LNCaP clone FGC (cell line): ENCODE measurements at regions not wholly inside any gene's neighbourhood (a gene's known extent, or its start where the extent isn't known, plus 50 kb on each side); places are given as distances from the start of the nearest gene placed in this dataset.

Source experiments
- DNase-seq: peaks from one replicate; pipeline ENCODE4 v3.0.0-alpha.2; 2011; ENCODE audit warnings: low read depth
- H3K4me3 ChIP-seq: 2 replicates; pipeline ENCODE4 v1.5.1; 2011; ENCODE audit warnings: mild to moderate bottlenecking, low read depth, low read length, control low read depth
- TF ChIP-seq, protein P1 (sequence below): IDR thresholded peaks from 2 replicates; pipeline ENCODE4 v1.5.1; 2012; ENCODE audit warnings: mild to moderate bottlenecking; ENCODE audit not compliant: control insufficient read depth, insufficient read depth; ENCODE audit errors: extremely low read depth

DNA sequence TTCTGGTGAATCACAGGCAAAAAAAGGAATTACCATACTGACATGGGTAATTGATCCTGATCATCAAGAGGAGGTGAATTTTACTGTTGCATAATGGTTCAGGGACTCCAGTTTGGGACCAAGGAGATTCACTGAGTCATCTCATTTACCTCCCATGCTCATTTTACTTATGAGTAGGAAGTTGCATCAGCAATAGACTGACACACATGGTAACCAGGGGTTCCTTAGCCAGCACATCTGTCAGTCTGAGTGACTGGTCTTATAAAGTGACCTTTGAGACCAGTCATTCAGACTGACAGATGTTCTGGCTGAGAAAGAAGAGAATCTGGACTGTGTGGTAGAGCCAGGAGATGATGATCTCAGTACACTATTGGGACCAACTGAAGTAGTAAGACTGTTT, 384.6 kb upstream of the CD180 start:
- H3K4me3 ChIP-seq = no peak overlapping the region
- TF ChIP-seq, protein P1, sequence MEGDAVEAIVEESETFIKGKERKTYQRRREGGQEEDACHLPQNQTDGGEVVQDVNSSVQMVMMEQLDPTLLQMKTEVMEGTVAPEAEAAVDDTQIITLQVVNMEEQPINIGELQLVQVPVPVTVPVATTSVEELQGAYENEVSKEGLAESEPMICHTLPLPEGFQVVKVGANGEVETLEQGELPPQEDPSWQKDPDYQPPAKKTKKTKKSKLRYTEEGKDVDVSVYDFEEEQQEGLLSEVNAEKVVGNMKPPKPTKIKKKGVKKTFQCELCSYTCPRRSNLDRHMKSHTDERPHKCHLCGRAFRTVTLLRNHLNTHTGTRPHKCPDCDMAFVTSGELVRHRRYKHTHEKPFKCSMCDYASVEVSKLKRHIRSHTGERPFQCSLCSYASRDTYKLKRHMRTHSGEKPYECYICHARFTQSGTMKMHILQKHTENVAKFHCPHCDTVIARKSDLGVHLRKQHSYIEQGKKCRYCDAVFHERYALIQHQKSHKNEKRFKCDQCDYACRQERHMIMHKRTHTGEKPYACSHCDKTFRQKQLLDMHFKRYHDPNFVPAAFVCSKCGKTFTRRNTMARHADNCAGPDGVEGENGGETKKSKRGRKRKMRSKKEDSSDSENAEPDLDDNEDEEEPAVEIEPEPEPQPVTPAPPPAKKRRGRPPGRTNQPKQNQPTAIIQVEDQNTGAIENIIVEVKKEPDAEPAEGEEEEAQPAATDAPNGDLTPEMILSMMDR = no peak
- DNase-seq = no peak

- no peak for DNase-seq
- H3K4me3 ChIP-seq = no peak overlapping the region
- TF ChIP-seq, protein P1 = no peak
These were observed 381.4 kb upstream of the CD180 start for GRCh38 chr5:67578011-67578410.

DNA sequence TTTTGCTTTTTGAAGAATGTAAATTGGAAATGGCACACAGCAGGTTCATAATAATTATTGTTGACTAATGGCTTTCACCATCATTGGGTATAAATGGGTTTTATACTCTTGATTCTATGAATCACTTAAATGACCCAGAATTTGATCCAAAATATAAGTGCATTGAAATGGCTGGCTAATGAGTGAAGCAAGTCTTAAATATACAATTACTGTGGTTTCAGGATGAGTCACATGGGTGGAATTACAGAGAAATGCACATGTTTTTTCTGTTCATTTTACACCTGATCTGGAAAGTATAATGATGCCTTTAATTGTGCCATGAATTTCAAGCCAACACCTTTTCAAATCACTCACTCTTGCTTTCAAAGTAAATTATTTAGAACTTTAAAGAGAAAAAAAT, 380.8 kb upstream of the CD180 start:
- H3K4me3 ChIP-seq = no peak overlapping the region
- TF ChIP-seq, protein P1 = no peak
- DNase-seq = no peak

- H3K4me3 ChIP-seq = no peak overlapping the region
- TF ChIP-seq, protein P1 = no peak
- no peak for DNase-seq
These were observed 379.5 kb upstream of the CD180 start for GRCh38 chr5:67576112-67576511.

DNA sequence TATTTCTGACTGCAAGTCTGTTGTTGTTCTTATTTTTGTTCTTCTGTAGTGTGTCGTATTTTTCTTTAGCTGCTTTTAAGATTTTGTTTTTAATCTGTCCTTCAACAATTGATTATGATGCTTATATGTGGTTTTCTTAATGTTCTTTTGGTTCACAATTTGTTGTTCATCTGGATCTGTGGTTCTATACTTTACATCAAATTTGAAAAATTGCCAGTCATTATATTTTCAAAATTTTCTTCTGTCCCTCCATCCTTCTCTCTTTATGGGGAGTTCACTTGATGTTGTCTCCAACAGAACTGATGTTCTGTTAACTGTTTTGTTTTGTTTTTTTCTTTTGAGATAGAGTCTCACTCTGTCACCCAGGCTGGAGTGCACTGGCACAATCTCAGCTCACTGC, 378.5 kb upstream of the CD180 start:
- no peak for DNase-seq
- H3K4me3 ChIP-seq = no peak overlapping the region
- TF ChIP-seq, protein P1 = no peak

- TF ChIP-seq, protein P1 = no peak
- no peak for DNase-seq
- no peak overlapping the region for H3K4me3 ChIP-seq
These were observed 364.7 kb upstream of the CD180 start for GRCh38 chr5:67561151-67561932.

DNA sequence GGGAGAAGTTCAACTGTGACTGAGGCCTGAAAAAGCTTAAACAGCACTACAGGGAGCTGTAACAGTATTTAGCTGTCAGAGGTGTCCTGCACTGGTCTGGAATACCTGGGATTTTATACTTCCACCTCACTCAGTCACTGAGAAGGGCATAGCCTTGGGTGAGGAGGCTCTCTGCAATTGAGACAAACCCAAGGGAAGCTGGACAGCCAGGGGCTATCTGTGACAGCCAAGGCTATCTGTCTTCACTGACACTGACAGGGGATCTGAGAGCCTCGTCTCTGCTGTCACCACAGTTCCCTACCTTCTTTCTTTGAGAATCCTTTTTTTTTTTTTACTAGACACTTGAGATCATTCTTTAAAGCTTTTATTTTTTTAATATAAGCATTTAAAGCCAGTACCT, 356.2 kb upstream of the CD180 start:
- DNase-seq = no peak
- TF ChIP-seq, protein P1 = no peak
- no peak overlapping the region for H3K4me3 ChIP-seq
